H7 (cell line): ENCODE measurements at regions not wholly inside any gene's neighbourhood (a gene's known extent, or its start where the extent isn't known, plus 50 kb on each side); places are given as distances from the start of the nearest gene placed in this dataset.
A peak's percentile ranks its signal among the peaks of the same experiment; 100 is the strongest.

Experiments
- DNase-seq: peaks from one replicate; pipeline ENCODE4 v3.0.0; 2012
- H3K27me3 ChIP-seq: 2 replicates; pipeline ENCODE4 v1.6.0; 2011; ENCODE audit warnings: mild to moderate bottlenecking, low read length; ENCODE audit not compliant: control insufficient read depth, insufficient read depth
- H3K36me3 ChIP-seq: replicated peaks from 2 replicates; pipeline ENCODE4 v1.5.1; 2011; ENCODE audit warnings: low read length; ENCODE audit not compliant: control insufficient read depth, insufficient read depth
- H3K4me3 ChIP-seq: 2 replicates; pipeline ENCODE4 v1.5.1; 2011; ENCODE audit warnings: low read depth, mild to moderate bottlenecking, control low read depth, low read length, moderate library complexity; ENCODE audit not compliant: insufficient read depth

GRCh38 chr11:15810525-15810924 lies 545.8 kb downstream of the SOX6 start:
- Histone ChIP-seq H3K36me3 (no peaks in the 10 kb centered on the region), H3K27me3 (no peaks in the 10 kb centered on the region), H3K4me3 (no peak overlapping the region)
- DNase-seq, result no peak

GRCh38 chr11:15815246-15816195 lies 540.8 kb downstream of the SOX6 start:
- Histone ChIP-seq H3K27me3 (no peaks in the 10 kb centered on the region; the same call in 1 of the 2 replicates), H3K4me3 (no peak overlapping the region), H3K36me3 (no peaks in the 10 kb centered on the region)
- no peak for DNase-seq

GRCh38 chr11:15816260-15816871 lies 540.0 kb downstream of the SOX6 start:
- H3K27me3 ChIP-seq, result no peaks in the 10 kb centered on the region; the same call in 1 of the 2 replicates
- no peaks in the 10 kb centered on the region for H3K36me3 ChIP-seq
- DNase-seq, result no peak
- no peak overlapping the region for H3K4me3 ChIP-seq

DNA sequence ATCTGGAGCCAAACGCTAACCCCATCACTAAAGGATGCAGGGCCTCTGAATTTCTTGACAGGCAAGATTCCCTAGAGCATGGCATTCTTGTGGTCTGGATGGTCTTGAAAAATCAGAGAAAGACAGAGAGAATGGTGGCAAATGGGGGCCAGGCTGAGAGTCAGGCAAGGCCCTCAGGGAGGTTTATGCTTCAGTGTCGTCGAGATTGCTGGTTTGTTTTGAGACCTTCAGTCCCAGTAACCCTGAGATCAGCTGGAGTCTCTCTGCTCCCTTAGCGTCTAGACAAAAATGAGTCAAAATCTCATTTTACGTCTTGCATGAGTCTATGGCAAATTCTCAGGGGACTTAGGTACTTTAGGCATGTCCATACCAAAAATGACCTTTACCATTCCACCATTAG lies 539.3 kb downstream of the SOX6 start:
- Histone ChIP-seq H3K36me3 (no peaks in the 10 kb centered on the region), H3K4me3 (no peak overlapping the region), H3K27me3 (no peaks in the 10 kb centered on the region; the same call in 1 of the 2 replicates)
- no peak for DNase-seq

GRCh38 chr11:15818132-15818842 lies 538.1 kb downstream of the SOX6 start:
- no peaks in the 10 kb centered on the region for H3K36me3 ChIP-seq
- no peaks in the 10 kb centered on the region; the same call in 1 of the 2 replicates for H3K27me3 ChIP-seq
- DNase-seq, result no peak
- H3K4me3 ChIP-seq, result no peak overlapping the region

- DNase-seq, result peak; percentile 42
- Histone ChIP-seq H3K36me3 (no peaks in the 10 kb centered on the region), H3K27me3 (no peaks in the 10 kb centered on the region; the same call in 1 of the 2 replicates), H3K4me3 (no peak overlapping the region)
Measured at GRCh38 chr11:15819679-15820286, 536.6 kb downstream of the SOX6 start.

DNA sequence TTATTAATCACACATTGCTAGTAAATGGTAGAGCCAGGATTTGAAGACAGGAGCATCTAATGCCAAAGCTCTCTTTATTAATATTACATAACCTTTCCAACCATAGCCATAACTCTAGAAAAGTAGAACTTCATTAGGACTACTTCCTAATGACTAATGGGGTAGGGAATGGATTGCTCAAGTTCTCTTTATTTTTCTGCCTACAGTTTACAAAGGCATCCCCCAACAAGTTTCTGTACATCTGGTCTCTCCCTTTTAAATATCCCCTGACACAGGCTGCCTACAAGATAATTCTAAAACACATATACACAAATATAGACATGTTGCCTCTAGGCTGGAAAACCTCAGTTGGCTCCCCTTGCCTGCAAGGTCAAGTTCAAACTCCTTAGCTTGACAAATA lies 534.9 kb downstream of the SOX6 start:
- no peaks in the 10 kb centered on the region for H3K36me3 ChIP-seq
- no peaks in the 10 kb centered on the region; the same call in 1 of the 2 replicates for H3K27me3 ChIP-seq
- no peak for DNase-seq
- no peak overlapping the region for H3K4me3 ChIP-seq

DNA sequence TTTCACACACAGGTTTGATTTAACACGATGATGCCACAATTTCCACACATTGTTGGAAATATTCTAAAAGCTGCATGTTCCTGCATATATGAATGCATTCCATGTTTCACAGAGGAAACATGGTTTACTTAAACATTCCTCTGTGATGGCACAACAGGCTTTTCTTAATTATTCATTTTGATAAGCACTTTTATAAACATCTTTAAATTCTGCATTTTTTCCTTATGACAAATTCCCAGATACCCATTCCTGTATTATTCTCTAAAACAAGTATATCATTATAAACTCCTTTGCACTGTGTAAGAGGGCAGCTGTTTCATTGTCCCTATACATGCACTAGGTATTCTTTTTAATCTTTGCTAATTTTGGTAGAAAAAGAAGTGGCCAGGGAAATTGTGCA lies 532.3 kb downstream of the SOX6 start:
- no peak for DNase-seq
- H3K4me3 ChIP-seq, result no peak overlapping the region
- no peaks in the 10 kb centered on the region for H3K36me3 ChIP-seq
- H3K27me3 ChIP-seq, result no peaks in the 10 kb centered on the region; the same call in 1 of the 2 replicates

- Histone ChIP-seq H3K4me3 (no peak overlapping the region), H3K27me3 (no peaks in the 10 kb centered on the region), H3K36me3 (no peaks in the 10 kb centered on the region)
- no peak for DNase-seq
Measured at GRCh38 chr11:15825976-15826650, 530.2 kb downstream of the SOX6 start.

GRCh38 chr11:15826826-15827225 lies 529.5 kb downstream of the SOX6 start:
- peak; percentile 71 for DNase-seq

DNA sequence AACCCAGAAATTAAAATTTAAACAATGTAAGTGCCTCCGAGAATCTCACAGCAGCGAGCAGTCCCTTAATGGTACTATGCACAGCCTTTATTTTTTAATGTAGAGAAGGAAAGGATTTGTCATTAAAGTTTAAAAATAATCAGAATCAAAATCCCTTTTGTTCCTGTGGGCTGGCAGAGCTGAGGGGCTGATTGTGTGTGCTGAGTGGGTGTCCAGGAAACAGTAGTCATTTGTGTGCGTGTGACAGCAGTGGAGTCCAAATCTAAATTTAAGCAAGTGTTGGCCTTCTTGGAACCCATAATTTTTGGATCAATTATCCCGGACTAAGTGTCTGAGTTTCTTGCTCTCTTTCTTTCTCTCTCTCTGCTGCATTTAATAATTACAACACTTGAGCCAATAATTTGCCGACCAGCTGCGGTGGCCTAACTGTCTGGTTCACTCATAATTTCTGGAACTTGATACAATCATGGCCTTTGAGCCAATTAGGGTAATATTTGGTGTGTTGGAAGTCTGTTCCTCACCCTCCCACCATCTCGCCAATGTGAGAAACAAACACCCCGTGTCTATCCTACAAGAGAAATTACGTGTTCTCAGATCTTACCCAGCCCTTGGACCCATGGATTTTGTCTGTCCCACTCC lies 528.0 kb downstream of the SOX6 start:
- DNase-seq, result no peak
- no peaks in the 10 kb centered on the region for H3K36me3 ChIP-seq
- H3K27me3 ChIP-seq, result no peaks in the 10 kb centered on the region
- no peak overlapping the region for H3K4me3 ChIP-seq

More at GRCh38 chr11:15826826-15827225, 529.5 kb downstream of the SOX6 start:
- H3K4me3 ChIP-seq, result no peak overlapping the region
- H3K36me3 ChIP-seq, result no peaks in the 10 kb centered on the region
- H3K27me3 ChIP-seq, result no peaks in the 10 kb centered on the region

GRCh38 chr11:15829312-15829711 lies 527.0 kb downstream of the SOX6 start:
- DNase-seq, result no peak

DNA sequence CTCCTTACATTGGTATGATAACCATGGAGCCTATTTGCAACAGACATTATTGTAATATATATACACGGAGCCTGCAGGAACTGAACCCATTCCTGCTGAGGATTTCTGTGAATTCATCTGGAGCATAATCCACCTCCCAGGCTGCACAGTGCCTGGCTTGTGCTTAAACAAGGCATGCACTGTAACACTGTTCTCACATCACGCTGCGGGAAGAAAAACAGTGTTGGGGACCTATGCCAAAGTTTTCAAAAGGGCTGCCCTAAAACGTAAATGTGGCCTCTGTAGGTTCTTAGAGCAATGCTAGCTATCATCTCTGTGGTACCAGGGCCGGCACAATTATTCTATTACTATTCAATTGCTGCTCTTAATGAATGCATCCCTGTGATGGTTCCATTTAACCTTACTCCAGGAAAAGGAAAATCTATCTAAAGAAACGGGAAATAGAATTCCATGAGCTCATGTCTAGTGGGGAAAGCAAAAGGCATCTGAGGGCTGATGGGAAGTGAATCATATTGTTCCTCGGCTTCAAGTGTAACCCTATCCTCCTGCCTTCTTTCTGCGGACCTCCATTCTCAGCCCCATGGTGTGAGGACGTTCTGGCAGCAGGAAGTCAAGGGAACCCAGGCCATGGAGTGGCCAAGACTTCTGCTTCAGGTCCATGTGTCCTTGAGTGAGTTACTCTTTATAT lies 525.5 kb downstream of the SOX6 start:
- Histone ChIP-seq H3K4me3 (no peak overlapping the region), H3K36me3 (no peaks in the 10 kb centered on the region)
- no peak for DNase-seq

More at GRCh38 chr11:15829312-15829711, 527.0 kb downstream of the SOX6 start:
- Histone ChIP-seq H3K36me3 (no peaks in the 10 kb centered on the region), H3K27me3 (no peaks in the 10 kb centered on the region), H3K4me3 (no peak overlapping the region)

More for the DNA sequence above, 525.5 kb downstream of the SOX6 start:
- no peaks in the 10 kb centered on the region for H3K27me3 ChIP-seq
